ENCODE measurements at regions not wholly inside any gene's neighbourhood (a gene's known extent, or its start where the extent isn't known, plus 50 kb on each side); places are given as distances from the start of the nearest gene placed in this dataset.
"Not testable (repeated sequence)": the region's sequence is repeated elsewhere in the genome, so short reads cannot be mapped to it uniquely, and the experiment has no call there.

- H3K4me3 ChIP-seq (ENCODE audit: low read depth, low read length); CTCF ChIA-PET; H3K27ac ChIP-seq (ENCODE audit: low read depth, low read length); POLR2A ChIA-PET; H3K27me3 ChIP-seq (ENCODE audit: control insufficient read depth, insufficient read depth, low read length); H3K9me3 ChIP-seq (ENCODE audit: control insufficient read depth, insufficient read depth, low read length); DNase-seq (ENCODE audit: low read depth, low spot score): not testable (repeated sequence)
Measured at GRCh38 chr21:6539688-6540087, 3981.7 kb upstream of the TPTE start.

- DNase-seq (ENCODE audit: low read depth, low spot score); POLR2A ChIA-PET; H3K4me3 ChIP-seq (ENCODE audit: low read depth, low read length); H3K27me3 ChIP-seq (ENCODE audit: control insufficient read depth, insufficient read depth, low read length); H3K9me3 ChIP-seq (ENCODE audit: control insufficient read depth, insufficient read depth, low read length); CTCF ChIA-PET; H3K27ac ChIP-seq (ENCODE audit: low read depth, low read length): not testable (repeated sequence)
Measured at GRCh38 chr21:6541036-6541435, 3980.3 kb upstream of the TPTE start.

- POLR2A ChIA-PET; H3K9me3 ChIP-seq (ENCODE audit: control insufficient read depth, insufficient read depth, low read length); CTCF ChIA-PET: not testable (repeated sequence)
Measured at GRCh38 chr21:6545288-6545687, 3976.1 kb upstream of the TPTE start.

GRCh38 chr21:6551045-6551444, 3970.3 kb upstream of the TPTE start:
- H3K4me3 ChIP-seq (ENCODE audit: low read depth, low read length); H3K27me3 ChIP-seq (ENCODE audit: control insufficient read depth, insufficient read depth, low read length); DNase-seq (ENCODE audit: low read depth, low spot score); POLR2A ChIA-PET; H3K27ac ChIP-seq (ENCODE audit: low read depth, low read length); CTCF ChIA-PET; H3K9me3 ChIP-seq (ENCODE audit: control insufficient read depth, insufficient read depth, low read length): not testable (repeated sequence)

More at GRCh38 chr21:6545288-6545687, 3976.1 kb upstream of the TPTE start:
- H3K4me3 ChIP-seq (ENCODE audit: low read depth, low read length); H3K27ac ChIP-seq (ENCODE audit: low read depth, low read length); DNase-seq (ENCODE audit: low read depth, low spot score); H3K27me3 ChIP-seq (ENCODE audit: control insufficient read depth, insufficient read depth, low read length): not testable (repeated sequence)

- POLR2A ChIA-PET; H3K27me3 ChIP-seq (ENCODE audit: control insufficient read depth, insufficient read depth, low read length); DNase-seq (ENCODE audit: low read depth, low spot score); H3K4me3 ChIP-seq (ENCODE audit: low read depth, low read length); CTCF ChIA-PET; H3K9me3 ChIP-seq (ENCODE audit: control insufficient read depth, insufficient read depth, low read length); H3K27ac ChIP-seq (ENCODE audit: low read depth, low read length): not testable (repeated sequence)
Measured at GRCh38 chr21:6553505-6554376, 3967.6 kb upstream of the TPTE start.

GRCh38 chr21:6554377-6554864, 3967.0 kb upstream of the TPTE start:
- H3K27ac ChIP-seq (ENCODE audit: low read depth, low read length); DNase-seq (ENCODE audit: low read depth, low spot score); CTCF ChIA-PET; H3K27me3 ChIP-seq (ENCODE audit: control insufficient read depth, insufficient read depth, low read length); H3K4me3 ChIP-seq (ENCODE audit: low read depth, low read length); H3K9me3 ChIP-seq (ENCODE audit: control insufficient read depth, insufficient read depth, low read length); POLR2A ChIA-PET: not testable (repeated sequence)

GRCh38 chr21:6556516-6556915, 3964.9 kb upstream of the TPTE start:
- H3K9me3 ChIP-seq (ENCODE audit: control insufficient read depth, insufficient read depth, low read length); H3K27me3 ChIP-seq (ENCODE audit: control insufficient read depth, insufficient read depth, low read length); CTCF ChIA-PET; DNase-seq (ENCODE audit: low read depth, low spot score); H3K27ac ChIP-seq (ENCODE audit: low read depth, low read length); H3K4me3 ChIP-seq (ENCODE audit: low read depth, low read length); POLR2A ChIA-PET: not testable (repeated sequence)

- POLR2A ChIA-PET; H3K4me3 ChIP-seq (ENCODE audit: low read depth, low read length); DNase-seq (ENCODE audit: low read depth, low spot score); CTCF ChIA-PET; H3K9me3 ChIP-seq (ENCODE audit: control insufficient read depth, insufficient read depth, low read length); H3K27me3 ChIP-seq (ENCODE audit: control insufficient read depth, insufficient read depth, low read length); H3K27ac ChIP-seq (ENCODE audit: low read depth, low read length): not testable (repeated sequence)
Measured at GRCh38 chr21:6557415-6557814, 3964.0 kb upstream of the TPTE start.

GRCh38 chr21:6561168-6561567, 3960.2 kb upstream of the TPTE start:
- H3K27me3 ChIP-seq (ENCODE audit: control insufficient read depth, insufficient read depth, low read length); POLR2A ChIA-PET; H3K4me3 ChIP-seq (ENCODE audit: low read depth, low read length); CTCF ChIA-PET; DNase-seq (ENCODE audit: low read depth, low spot score); H3K27ac ChIP-seq (ENCODE audit: low read depth, low read length); H3K9me3 ChIP-seq (ENCODE audit: control insufficient read depth, insufficient read depth, low read length): not testable (repeated sequence)

- H3K27ac ChIP-seq (ENCODE audit: low read depth, low read length); H3K27me3 ChIP-seq (ENCODE audit: control insufficient read depth, insufficient read depth, low read length); CTCF ChIA-PET; H3K9me3 ChIP-seq (ENCODE audit: control insufficient read depth, insufficient read depth, low read length); DNase-seq (ENCODE audit: low read depth, low spot score); POLR2A ChIA-PET; H3K4me3 ChIP-seq (ENCODE audit: low read depth, low read length): not testable (repeated sequence)
Measured at GRCh38 chr21:6561578-6561977, 3959.8 kb upstream of the TPTE start.

- DNase-seq (ENCODE audit: low read depth, low spot score); H3K27ac ChIP-seq (ENCODE audit: low read depth, low read length); H3K4me3 ChIP-seq (ENCODE audit: low read depth, low read length); H3K27me3 ChIP-seq (ENCODE audit: control insufficient read depth, insufficient read depth, low read length); POLR2A ChIA-PET; H3K9me3 ChIP-seq (ENCODE audit: control insufficient read depth, insufficient read depth, low read length); CTCF ChIA-PET: not testable (repeated sequence)
Measured at GRCh38 chr21:6564543-6565166, 3956.7 kb upstream of the TPTE start.

Measured in AG04450 (cell line).